PC-3 (cell line): ENCODE measurements at regions not wholly inside any gene's neighbourhood (a gene's known extent, or its start where the extent isn't known, plus 50 kb on each side); places are given as distances from the start of the nearest gene placed in this dataset.

Experiments used
- ATAC-seq: fragments of 200-7000 bp; cut with Tn5 transposase; 2 replicates; pipeline ENCODE4 v1.9.1; 2020; ENCODE audit warnings: mild to moderate bottlenecking, moderate library complexity
- BruUV-seq: library from RNA; stranded (reverse); fragments of 400-500 nt; replicated peaks from 2 replicates; lab custom pipeline; 2021; lab: Mats Ljungman, UMichigan
- CTCF ChIA-PET: fragments of 300-600 bp; sonication (Branson Sonifier 250); formaldehyde crosslinking; loops from one replicate; lab custom pipeline; 2022; ENCODE audit warnings: antibody characterized with exemption; lab: Charles Lee
- POLR2A ChIA-PET: fragments of 300-600 bp; sonication (Branson Sonifier 250); formaldehyde crosslinking; loops from one replicate; lab custom pipeline; 2022; ENCODE audit warnings: antibody characterized with exemption; ENCODE audit not compliant: unreplicated experiment; lab: Charles Lee
- DNase-seq: peaks from one replicate; pipeline ENCODE4 v3.0.0-alpha.2; 2015
- H2AFZ ChIP-seq: fragments of 300-600 bp; sonication (generic); 2 replicates; pipeline ENCODE4 v1.6.0; 2016; ENCODE audit warnings: antibody characterized with exemption, low read length
- H3F3A ChIP-seq: fragments of 300-600 bp; sonication (generic); one replicate; pipeline ENCODE4 v1.6.0; 2017; ENCODE audit warnings: antibody characterized with exemption, low read length, control low read depth, mild to moderate bottlenecking; ENCODE audit not compliant: unreplicated experiment
- H3K27ac ChIP-seq: fragments of 300-600 bp; sonication (generic); 2 replicates; pipeline ENCODE4 v1.5.1; 2016; ENCODE audit warnings: mild to moderate bottlenecking, low read length
- H3K27me3 ChIP-seq: fragments of 300-600 bp; sonication (generic); 2 replicates; pipeline ENCODE4 v1.6.1; 2016; ENCODE audit warnings: low read length, mixed read lengths
- H3K36me3 ChIP-seq: fragments of 300-600 bp; sonication (generic); 2 replicates; pipeline ENCODE4 v1.6.1; 2016; ENCODE audit warnings: low read depth, mixed run types, low read length, mixed read lengths
- H3K4me1 ChIP-seq: fragments of 300-600 bp; sonication (generic); 2 replicates; pipeline ENCODE4 v1.5.1; 2016; ENCODE audit warnings: low read length; ENCODE audit not compliant: insufficient read depth
- H3K4me2 ChIP-seq: fragments of 300-600 bp; sonication (generic); 2 replicates; pipeline ENCODE4 v1.6.0; 2016; ENCODE audit warnings: low read length
- H3K4me3 ChIP-seq: fragments of 300-600 bp; sonication (generic); 2 replicates; pipeline ENCODE4 v1.5.1; 2016; ENCODE audit warnings: mild to moderate bottlenecking, low read length, mixed read lengths
- H3K79me2 ChIP-seq: fragments of 300-600 bp; sonication (generic); 2 replicates; pipeline ENCODE4 v1.6.1; 2017; ENCODE audit warnings: low read length, mixed read lengths
- H3K9ac ChIP-seq: fragments of 300-600 bp; sonication (generic); 2 replicates; pipeline ENCODE4 v1.6.0; 2016; ENCODE audit warnings: mild to moderate bottlenecking, low read length
- H3K9me2 ChIP-seq: fragments of 300-600 bp; sonication (generic); replicated peaks from 2 replicates; pipeline ENCODE4 v1.6.1; 2016; ENCODE audit warnings: mixed run types, low read length, mixed read lengths
- H3K9me3 ChIP-seq: fragments of 300-600 bp; sonication (generic); 2 replicates; pipeline ENCODE4 v1.6.1; 2016; ENCODE audit warnings: low read length, mixed read lengths
- H4K20me1 ChIP-seq: fragments of 300-600 bp; sonication (generic); 2 replicates; pipeline ENCODE4 v1.6.1; 2016; ENCODE audit warnings: low read length, mixed read lengths
- CTCF ChIP-seq: fragments of 300-600 bp; sonication (generic); conservative IDR thresholded peaks from 2 replicates; pipeline ENCODE4 v1.5.1; 2017; ENCODE audit warnings: antibody characterized with exemption, low read depth, mild to moderate bottlenecking, low read length
- EZH2 ChIP-seq: fragments of 300-600 bp; sonication (generic); IDR thresholded peaks from one replicate; pipeline ENCODE4 v1.6.1; 2017; ENCODE audit warnings: antibody characterized with exemption, mild to moderate bottlenecking, low read length; ENCODE audit not compliant: unreplicated experiment
- EZH2phosphoT487 ChIP-seq: fragments of 300-600 bp; sonication (generic); IDR thresholded peaks from 2 replicates; pipeline ENCODE4 v1.6.1; 2018; ENCODE audit warnings: mild to moderate bottlenecking, antibody characterized with exemption, low read length, borderline replicate concordance
- intact Hi-C: fragments of 100-400 bp; cut with micrococcal nuclease; formaldehyde crosslinking; loops from 2 replicates; pipeline ENCODE4 v1.9.0; 2023

GRCh38 chr17:53253956-53254597 is 568.6 kb upstream of the KIF2B start:
- Histone ChIP-seq H3K79me2 (no peaks in the 10 kb centered on the region), H3K4me1 (no peaks in the 10 kb centered on the region), H3K36me3 (no peaks in the 10 kb centered on the region), H3K27me3 (no peaks in the 10 kb centered on the region), H2AFZ (no peak overlapping the region), H3K4me3 (no peak overlapping the region), H3K4me2 (no peak overlapping the region), H4K20me1 (no peaks in the 10 kb centered on the region), H3K27ac (no peak overlapping the region), H3K9me3 (peaks cover 35% of the 10 kb centered on the region), H3K9me2 (no peaks in the 10 kb centered on the region), H3F3A (no peaks in the 10 kb centered on the region), H3K9ac (no peak overlapping the region)
- no peak for ATAC-seq
- TF ChIP-seq CTCF (no peak), EZH2phosphoT487 (no peak), EZH2 (no peak)
- ChIA-PET POLR2A (no interaction called here), CTCF (no interaction called here)
- no TSS peak for BruUV-seq
- intact Hi-C loops: no loop called here
- DNase-seq: no peak

GRCh38 chr17:53249036-53249435 is 573.7 kb upstream of the KIF2B start:
- Histone ChIP-seq H3K9me2 (no peaks in the 10 kb centered on the region), H3K27me3 (no peaks in the 10 kb centered on the region), H2AFZ (no peak overlapping the region), H4K20me1 (no peaks in the 10 kb centered on the region), H3K79me2 (no peaks in the 10 kb centered on the region), H3K36me3 (no peaks in the 10 kb centered on the region), H3K9me3 (peaks cover 36% of the 10 kb centered on the region), H3K4me3 (no peak overlapping the region), H3K9ac (no peak overlapping the region), H3K4me1 (no peaks in the 10 kb centered on the region), H3K4me2 (no peak overlapping the region), H3F3A (no peaks in the 10 kb centered on the region), H3K27ac (no peak overlapping the region)
- ChIA-PET CTCF (no interaction called here), POLR2A (no interaction called here)
- ATAC-seq: no peak
- TF ChIP-seq EZH2phosphoT487: no peak
- no peak for TF ChIP-seq EZH2
- no TSS peak for BruUV-seq
- no peak for DNase-seq
- intact Hi-C loops: no loop called here

GRCh38 chr17:53234138-53234537 is 588.6 kb upstream of the KIF2B start:
- TF ChIP-seq CTCF (no peak), EZH2phosphoT487 (no peak), EZH2 (no peak)
- H3K27ac ChIP-seq: no peak overlapping the region
- BruUV-seq: no TSS peak
- H3K4me1 ChIP-seq: no peaks in the 10 kb centered on the region
- intact Hi-C loops: no loop called here
- ChIA-PET POLR2A (no interaction called here), CTCF (no interaction called here)
- H4K20me1 ChIP-seq: no peaks in the 10 kb centered on the region
- H3K9me2 ChIP-seq: no peaks in the 10 kb centered on the region
- no peak overlapping the region for H2AFZ ChIP-seq
- no peaks in the 10 kb centered on the region for H3F3A ChIP-seq
- H3K36me3 ChIP-seq: no peaks in the 10 kb centered on the region
- no peak overlapping the region for H3K4me2 ChIP-seq
- DNase-seq (no peak), ATAC-seq (no peak)
- H3K27me3 ChIP-seq: no peaks in the 10 kb centered on the region
- no peaks in the 10 kb centered on the region for H3K79me2 ChIP-seq
- no peak overlapping the region for H3K9ac ChIP-seq
- peaks cover 40% of the 10 kb centered on the region for H3K9me3 ChIP-seq
- H3K4me3 ChIP-seq: no peak overlapping the region
